ENCODE measurements at regions not wholly inside any gene's neighbourhood (a gene's known extent, or its start where the extent isn't known, plus 50 kb on each side); places are given as distances from the start of the nearest gene placed in this dataset.

- WGBS (ENCODE audit: extremely low coverage, insufficient read length, low lambda C conversion rate): no CpG with 5 or more reads among the region's 4 CpGs
Observed at GRCh38 chr1:232136136-232136535, 493.8 kb downstream of the SIPA1L2 start.

More at GRCh38 chr1:232136136-232136535, 493.8 kb downstream of the SIPA1L2 start:
- peaks cover 46 to 75% of the 10 kb centered on the region in 2 experiments for H3K4me1 Mint-ChIP-seq
- Histone ChIP-seq H4K20me1 (ENCODE audit: control insufficient read depth, insufficient read depth, insufficient read length) (no peaks in the 10 kb centered on the region), H3K56ac (ENCODE audit: insufficient read length, low read depth, low read length) (no peak overlapping the region), H3K27ac (ENCODE audit: insufficient read length, low read depth, low read length) (no peak overlapping the region), H2AK5ac (ENCODE audit: insufficient read length, low read length) (no peak overlapping the region), H2BK15ac (ENCODE audit: low read depth, low read length) (no peak overlapping the region), H3K9me3 (ENCODE audit: control insufficient read depth, low read depth, low read length) (no peaks in the 10 kb centered on the region), H2BK20ac (ENCODE audit: low read depth, low read length, poor library complexity, severe bottlenecking) (no peak overlapping the region), H3K23me2 (ENCODE audit: insufficient read length, low read depth, low read length, poor library complexity, severe bottlenecking) (no peaks in the 10 kb centered on the region), H3K18ac (ENCODE audit: insufficient read length, low read depth, low read length) (no peak overlapping the region), H3K79me2 (ENCODE audit: insufficient read depth, low read length) (peaks cover 4% of the 10 kb centered on the region; the same call in 1 of the 2 replicates), H3K4me1 (ENCODE audit: insufficient read depth, low read length) (peaks cover 24% of the 10 kb centered on the region; the same call in 1 of the 2 replicates), H2BK120ac (ENCODE audit: low read depth, low read length, poor library complexity, severe bottlenecking) (no peak overlapping the region), H3K27me3 (ENCODE audit: insufficient read depth, low read length) (no peaks in the 10 kb centered on the region), H3K9ac (ENCODE audit: extremely low read depth, insufficient read length, low read length) (no peak overlapping the region), H3K4me2 (ENCODE audit: insufficient read depth, insufficient read length, low read length) (no peak overlapping the region), H2BK12ac (ENCODE audit: insufficient read length, low read depth, low read length) (no peak overlapping the region), H4K91ac (ENCODE audit: insufficient read length, low read depth, low read length) (no peak overlapping the region), H3K23ac (ENCODE audit: insufficient read length, low read depth, low read length) (no peak overlapping the region), H3T11ph (ENCODE audit: low read length) (no peak overlapping the region), H4K5ac (ENCODE audit: insufficient read length, low read depth, low read length) (no peak overlapping the region), H4K8ac (replicated peaks; ENCODE audit: insufficient read length, low read depth, low read length) (no peak overlapping the region), H3K4ac (ENCODE audit: low read depth, low read length) (no peak overlapping the region), H2BK5ac (ENCODE audit: insufficient read length, low read length) (no peak overlapping the region), H3K14ac (ENCODE audit: insufficient read depth, low read length) (no peak overlapping the region), H2AFZ (ENCODE audit: low read length) (no peak overlapping the region), H3K79me1 (ENCODE audit: insufficient read depth, low read depth, low read length, poor library complexity, severe bottlenecking) (no peaks in the 10 kb centered on the region)
- peaks cover 44 to 84% (median 67%) of the 10 kb centered on the region in 3 experiments for H3K36me3 Mint-ChIP-seq (ENCODE audit: insufficient read depth in 1 of 3, low read depth in 3 of 3)
- no peak for DNase-seq
- peaks cover 30 to 31% of the 10 kb centered on the region in 2 experiments for H3K9me3 Mint-ChIP-seq
- H3K4me3 Mint-ChIP-seq: peak overlapping the region in 1 of 2 experiments; percentile 35; a peak in 1 of 5 replicates
- H3K27ac Mint-ChIP-seq: peak overlapping the region in 1 of 3 experiments; percentile 83; a peak in 3 of 7 replicates
- H3K27me3 Mint-ChIP-seq (ENCODE audit: low read depth): no peaks in the 10 kb centered on the region
- TF ChIP-seq CTCF (conservative IDR thresholded peaks at IDR 0.05): no peak
